ENCODE measurements at regions not wholly inside any gene's neighbourhood (a gene's known extent, or its start where the extent isn't known, plus 50 kb on each side); places are given as distances from the start of the nearest gene placed in this dataset.

DNA sequence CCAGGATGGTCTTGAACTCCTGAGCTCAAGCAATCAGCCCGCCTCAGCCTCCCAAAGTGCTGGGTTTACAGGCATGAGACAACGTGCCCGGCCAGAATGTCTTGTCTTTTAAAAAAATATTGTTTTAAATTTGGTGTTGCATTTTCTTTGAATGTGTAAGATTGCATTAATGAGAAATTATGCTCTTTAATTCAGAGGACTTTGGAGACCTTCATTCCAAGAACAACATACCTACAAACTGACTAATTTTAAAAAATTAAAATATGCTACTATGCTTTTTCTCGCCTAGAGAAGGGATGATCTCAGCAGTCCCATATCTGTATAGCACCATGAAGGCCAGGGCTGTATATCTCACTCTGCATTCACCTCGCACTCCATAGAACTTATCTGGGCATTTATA, 204.3 kb upstream of the SLC7A11 start:
- DNase-seq, result no peak
- WGBS, 2 donors, result 94% methylated on average over 5 of the region's 5 CpGs
- no peaks in the 10 kb centered on the region for H3K27me3 ChIP-seq
- H3K9me3 ChIP-seq, result no peaks in the 10 kb centered on the region
- no peak for ATAC-seq
- intact Hi-C loops (cut with DNase I), result no loop called here
- H3K4me3 ChIP-seq, result no peak overlapping the region
- no peak overlapping the region for H3K27ac ChIP-seq
- TF ChIP-seq CTCF (IDR thresholded peaks at IDR 0.05) (no peak), POLR2A (IDR thresholded peaks at IDR 0.05) (no peak)
- no peaks in the 10 kb centered on the region for H3K36me3 ChIP-seq (replicated peaks in 1 of 2; ENCODE audit: insufficient read depth in 1 of 2, low read depth in 2 of 2)
- no peaks in the 10 kb centered on the region for H3K4me1 ChIP-seq

DNA sequence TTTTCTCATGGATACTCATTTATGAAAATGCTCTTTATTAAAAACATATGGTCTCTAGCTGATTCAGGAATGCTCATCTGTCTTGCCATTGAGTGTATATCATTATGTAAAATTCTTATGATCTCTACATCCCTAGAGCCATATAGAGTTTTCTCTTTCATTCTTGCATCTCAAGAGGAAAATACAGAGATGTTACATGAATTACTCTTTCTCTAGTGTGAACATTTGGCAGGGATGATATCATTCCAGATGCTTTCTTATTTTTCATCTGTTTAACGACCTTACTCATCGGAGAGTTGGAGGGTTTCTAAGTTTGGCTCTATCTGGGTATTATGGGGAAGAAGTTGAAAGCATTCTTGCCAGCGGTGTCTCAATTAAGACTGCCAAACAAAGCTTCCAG, 202.9 kb upstream of the SLC7A11 start:
- intact Hi-C loops (cut with DNase I), result no loop called here
- TF ChIP-seq POLR2A (IDR thresholded peaks at IDR 0.05) (no peak), CTCF (IDR thresholded peaks at IDR 0.05) (no peak)
- 60 to 84% methylated on average over 3 of the region's 3 CpGs for WGBS, 2 donors

GRCh38 chr4:138444260-138444659, 202.1 kb upstream of the SLC7A11 start:
- H3K4me3 ChIP-seq, result no peak overlapping the region
- WGBS, 2 donors, result 23 to 26% methylated on average over 2 of the region's 2 CpGs

More for the DNA sequence above, 202.9 kb upstream of the SLC7A11 start:
- no peak overlapping the region for H3K4me3 ChIP-seq
- no peak for DNase-seq
- H3K36me3 ChIP-seq (replicated peaks in 1 of 2; ENCODE audit: insufficient read depth in 1 of 2, low read depth in 2 of 2), result no peaks in the 10 kb centered on the region
- no peaks in the 10 kb centered on the region for H3K27me3 ChIP-seq
- H3K27ac ChIP-seq, result no peak overlapping the region
- ATAC-seq, result no peak
- no peaks in the 10 kb centered on the region for H3K9me3 ChIP-seq
- H3K4me1 ChIP-seq, result no peaks in the 10 kb centered on the region

DNA sequence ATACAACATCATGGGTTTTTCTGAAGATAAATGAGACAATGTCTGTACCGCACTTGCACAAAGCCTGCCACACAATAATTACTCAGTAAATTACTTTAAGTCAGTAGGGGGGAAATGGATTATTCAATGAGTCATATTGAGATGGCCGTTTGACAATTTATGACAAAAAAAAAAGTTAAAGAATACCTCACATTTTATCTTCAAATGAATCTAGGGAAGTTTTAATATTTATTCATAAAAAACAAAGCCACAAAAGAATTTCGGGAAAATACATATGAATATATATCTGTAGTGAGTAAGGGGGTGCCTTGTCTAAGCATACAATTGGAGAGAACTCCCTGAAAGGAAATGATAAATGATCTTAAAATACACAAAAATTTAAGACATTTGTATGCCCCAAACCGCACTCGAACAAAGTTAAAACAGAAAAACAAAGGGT, 197.0 kb upstream of the SLC7A11 start:
- no peak for ATAC-seq
- 58 to 61% methylated on average over 5 of the region's 5 CpGs for WGBS, 2 donors
- TF ChIP-seq CTCF (IDR thresholded peaks at IDR 0.05) (no peak), POLR2A (IDR thresholded peaks at IDR 0.05) (no peak)

More at GRCh38 chr4:138444260-138444659, 202.1 kb upstream of the SLC7A11 start:
- Histone ChIP-seq H3K27ac (no peak overlapping the region), H3K4me1 (no peaks in the 10 kb centered on the region), H3K36me3 (replicated peaks in 1 of 2; ENCODE audit: insufficient read depth in 1 of 2, low read depth in 2 of 2) (no peaks in the 10 kb centered on the region), H3K27me3 (no peaks in the 10 kb centered on the region), H3K9me3 (no peaks in the 10 kb centered on the region)
- intact Hi-C loops (cut with DNase I), result no loop called here
- ATAC-seq (no peak), DNase-seq (no peak)
- TF ChIP-seq CTCF (IDR thresholded peaks at IDR 0.05) (no peak), POLR2A (IDR thresholded peaks at IDR 0.05) (no peak)

DNA sequence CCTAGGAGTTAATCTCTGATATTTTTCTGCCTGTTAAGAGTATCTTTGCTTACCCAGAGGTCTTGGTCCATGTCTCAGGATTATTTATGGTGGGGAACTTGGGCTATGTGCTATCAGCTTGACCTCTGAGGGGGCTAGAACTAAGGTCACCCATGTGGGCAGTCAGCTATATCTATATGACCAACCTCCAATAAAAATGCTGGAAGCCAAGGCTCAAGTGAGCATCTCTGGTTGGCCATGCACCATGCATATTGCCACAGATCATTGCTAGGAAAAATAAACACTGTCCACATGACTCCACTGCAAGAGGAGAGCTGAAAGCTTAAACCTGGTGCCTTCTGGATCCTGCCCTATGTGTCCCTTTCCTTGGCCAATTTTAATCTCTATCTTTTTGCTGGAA, 196.5 kb upstream of the SLC7A11 start:
- no peak for ATAC-seq
- H3K9me3 ChIP-seq, result no peaks in the 10 kb centered on the region
- H3K36me3 ChIP-seq (replicated peaks in 1 of 2; ENCODE audit: insufficient read depth in 1 of 2, low read depth in 2 of 2), result no peaks in the 10 kb centered on the region
- H3K4me3 ChIP-seq, result no peak overlapping the region
- no peak for TF ChIP-seq POLR2A (IDR thresholded peaks at IDR 0.05)
- no peak for TF ChIP-seq CTCF (IDR thresholded peaks at IDR 0.05)
- no peaks in the 10 kb centered on the region for H3K4me1 ChIP-seq
- intact Hi-C loops (cut with DNase I), result no loop called here
- H3K27ac ChIP-seq, result no peak overlapping the region
- H3K27me3 ChIP-seq, result no peaks in the 10 kb centered on the region
- DNase-seq, result no peak

More for the DNA sequence above, 197.0 kb upstream of the SLC7A11 start:
- Histone ChIP-seq H3K27ac (no peak overlapping the region), H3K27me3 (no peaks in the 10 kb centered on the region), H3K9me3 (no peaks in the 10 kb centered on the region), H3K4me1 (no peaks in the 10 kb centered on the region), H3K36me3 (replicated peaks in 1 of 2; ENCODE audit: insufficient read depth in 1 of 2, low read depth in 2 of 2) (no peaks in the 10 kb centered on the region), H3K4me3 (no peak overlapping the region)
- intact Hi-C loops (cut with DNase I), result no loop called here
- DNase-seq, result no peak
